HG03342 (cell line): ENCODE measurements at regions not wholly inside any gene's neighbourhood (a gene's known extent, or its start where the extent isn't known, plus 50 kb on each side); places are given as distances from the start of the nearest gene placed in this dataset.

ENCODE experiments used
- ATAC-seq: cut with Tn5 transposase; IDR thresholded peaks from one replicate; pipeline ENCODE4 v1.9.1; 2021; ENCODE audit warnings: mild to moderate bottlenecking, moderate library complexity; ENCODE audit not compliant: unreplicated experiment

DNA sequence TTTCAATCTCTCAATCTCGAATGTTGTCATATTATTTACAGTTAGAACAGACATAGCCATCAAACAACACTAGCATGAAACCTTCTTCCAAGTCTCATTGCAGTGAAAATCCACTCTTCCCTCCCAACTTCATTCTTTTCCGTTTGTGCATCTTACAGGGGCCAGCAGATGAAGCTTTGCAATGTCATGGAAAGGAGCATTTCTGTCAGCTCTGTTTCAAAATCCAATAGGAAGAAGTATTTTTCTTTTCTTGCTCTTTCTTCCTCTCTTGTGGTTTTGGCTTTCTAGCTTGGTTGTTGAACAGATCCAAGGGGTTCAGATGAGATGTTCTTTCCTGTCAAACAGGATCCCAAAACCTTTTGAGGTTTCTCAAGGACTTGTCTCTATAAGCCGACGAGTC is 416.6 kb downstream of the AEBP2 start:
- ATAC-seq, result no peak

DNA sequence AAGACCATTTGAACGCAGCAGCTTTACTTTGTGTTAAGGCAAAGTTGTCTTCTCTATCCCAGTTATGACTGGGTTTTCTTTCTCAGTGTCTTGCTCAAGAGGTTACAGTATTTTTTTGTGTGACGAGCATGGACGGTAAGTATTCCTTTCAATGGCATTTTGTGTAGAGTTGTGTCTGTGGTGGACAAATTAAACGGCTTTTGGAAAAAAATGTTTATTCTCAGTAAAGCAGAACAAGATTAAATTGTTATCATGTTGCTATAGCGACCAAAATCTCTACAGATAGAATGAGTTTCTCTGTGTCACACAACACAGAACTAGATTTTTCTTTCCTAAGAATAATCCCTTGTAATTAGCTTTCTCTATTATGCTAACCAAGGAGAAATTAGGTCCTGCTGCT is 417.1 kb downstream of the AEBP2 start:
- ATAC-seq, result no peak

- ATAC-seq, result no peak
Measured at GRCh38 chr12:19857204-19857603, 417.9 kb downstream of the AEBP2 start.

GRCh38 chr12:19867151-19867550 is 427.9 kb downstream of the AEBP2 start:
- ATAC-seq, result no peak

- no peak for ATAC-seq
Measured at GRCh38 chr12:19867970-19868369, 428.7 kb downstream of the AEBP2 start.

DNA sequence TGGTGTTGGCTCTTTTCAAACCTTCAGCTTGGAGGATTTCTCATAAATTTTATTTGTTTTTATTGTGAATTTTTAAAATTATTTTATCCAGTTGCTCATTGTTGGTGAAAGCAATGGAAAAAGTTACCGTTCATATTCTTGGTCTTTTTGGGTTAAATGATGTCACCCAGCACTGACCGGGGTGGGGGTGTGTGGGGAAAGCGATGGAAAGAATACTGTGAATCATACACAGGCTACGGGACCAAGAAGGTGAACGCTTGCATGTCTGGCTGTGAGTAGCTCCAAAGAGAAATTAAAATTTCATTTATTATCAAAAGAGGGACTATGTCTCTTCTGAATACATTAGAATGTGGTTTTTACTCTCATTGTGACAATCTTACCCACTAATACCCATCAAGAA is 430.1 kb downstream of the AEBP2 start:
- ATAC-seq, result no peak

DNA sequence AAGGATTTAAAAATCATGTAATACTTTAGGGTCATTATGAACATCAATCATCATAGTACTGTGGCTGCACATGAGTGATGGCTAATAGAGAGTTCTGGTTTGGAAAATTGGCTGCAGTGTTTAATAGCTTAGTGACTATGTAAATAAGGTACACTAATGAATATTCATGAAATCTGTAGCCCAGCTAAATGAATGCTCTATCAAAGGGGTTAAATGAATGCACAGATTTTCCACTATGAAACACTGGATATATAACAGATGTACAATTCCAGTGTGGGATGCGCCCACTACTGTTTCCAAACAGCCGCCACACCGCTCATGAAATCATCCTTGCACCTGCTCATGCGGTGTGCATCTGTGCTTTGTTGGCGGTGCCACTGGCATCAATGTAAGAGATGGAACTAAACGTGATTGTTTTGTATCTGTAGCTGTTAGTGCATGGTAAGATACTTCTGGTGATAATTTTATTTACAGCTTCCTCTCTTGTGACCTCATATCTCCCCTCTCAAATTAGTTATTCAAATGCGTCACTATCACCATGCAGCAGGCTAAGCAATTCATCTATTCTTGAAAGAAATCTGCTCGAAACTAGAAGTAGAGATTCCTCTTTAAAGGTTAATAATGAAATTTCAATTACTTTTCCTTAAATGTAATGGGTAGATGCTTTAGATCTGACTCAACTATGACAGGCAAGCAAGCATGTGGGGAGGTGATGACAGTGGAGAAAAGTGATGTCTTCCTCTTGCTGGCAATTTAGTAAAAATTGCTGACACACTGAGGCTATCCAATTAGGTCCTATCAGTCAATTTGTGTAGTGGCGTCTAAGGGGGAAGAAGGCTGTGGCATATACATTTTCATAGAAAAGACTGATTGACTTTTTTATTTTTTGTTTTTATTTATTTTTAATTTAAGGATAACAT is 433.6 kb downstream of the AEBP2 start:
- no peak for ATAC-seq

DNA sequence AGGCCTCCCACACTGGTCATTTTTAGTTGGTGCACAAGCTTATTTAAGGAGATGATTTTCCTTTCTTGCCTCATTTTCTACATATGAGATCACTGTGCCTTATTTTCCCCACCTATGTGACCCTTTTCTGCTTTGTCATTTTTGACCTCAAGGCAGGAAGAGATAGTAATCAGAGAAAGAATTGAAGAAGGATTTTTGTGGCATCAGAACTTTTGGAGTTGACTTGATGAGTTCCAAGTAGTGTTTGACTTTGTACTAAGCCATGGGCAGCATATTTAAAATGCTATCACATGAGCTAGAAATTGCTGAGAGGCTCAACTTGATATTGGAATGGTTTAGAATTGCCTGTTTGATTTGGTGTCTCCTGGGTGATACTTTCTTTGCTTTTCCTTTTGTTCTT is 440.8 kb downstream of the AEBP2 start:
- no peak for ATAC-seq

- ATAC-seq, result no peak
Measured at GRCh38 chr12:19880721-19881120, 441.4 kb downstream of the AEBP2 start.

- no peak for ATAC-seq
Measured at GRCh38 chr12:19882346-19882745, 443.1 kb downstream of the AEBP2 start.

DNA sequence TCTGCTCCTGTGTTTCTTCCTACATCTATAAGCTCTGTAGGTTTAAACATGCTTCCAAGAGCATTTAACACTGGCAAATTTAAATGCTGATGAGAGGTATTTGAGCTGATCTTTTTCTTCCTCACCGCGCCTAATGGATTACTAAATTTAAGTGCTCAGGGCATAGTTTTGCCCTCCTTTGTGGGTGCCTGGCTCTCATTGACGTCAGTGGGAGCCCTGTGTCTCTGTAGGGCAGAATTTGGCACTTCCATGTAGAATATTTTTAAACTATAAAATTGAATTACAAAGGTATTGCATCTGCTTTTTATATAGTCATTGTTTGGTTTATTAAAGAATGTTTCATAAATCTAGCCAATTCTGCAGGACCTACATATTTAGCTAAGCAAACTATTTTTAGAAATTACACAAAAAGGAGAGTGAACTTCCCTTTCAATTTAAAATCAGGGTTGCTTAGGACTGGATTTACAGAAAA is 444.8 kb downstream of the AEBP2 start:
- ATAC-seq, result no peak

DNA sequence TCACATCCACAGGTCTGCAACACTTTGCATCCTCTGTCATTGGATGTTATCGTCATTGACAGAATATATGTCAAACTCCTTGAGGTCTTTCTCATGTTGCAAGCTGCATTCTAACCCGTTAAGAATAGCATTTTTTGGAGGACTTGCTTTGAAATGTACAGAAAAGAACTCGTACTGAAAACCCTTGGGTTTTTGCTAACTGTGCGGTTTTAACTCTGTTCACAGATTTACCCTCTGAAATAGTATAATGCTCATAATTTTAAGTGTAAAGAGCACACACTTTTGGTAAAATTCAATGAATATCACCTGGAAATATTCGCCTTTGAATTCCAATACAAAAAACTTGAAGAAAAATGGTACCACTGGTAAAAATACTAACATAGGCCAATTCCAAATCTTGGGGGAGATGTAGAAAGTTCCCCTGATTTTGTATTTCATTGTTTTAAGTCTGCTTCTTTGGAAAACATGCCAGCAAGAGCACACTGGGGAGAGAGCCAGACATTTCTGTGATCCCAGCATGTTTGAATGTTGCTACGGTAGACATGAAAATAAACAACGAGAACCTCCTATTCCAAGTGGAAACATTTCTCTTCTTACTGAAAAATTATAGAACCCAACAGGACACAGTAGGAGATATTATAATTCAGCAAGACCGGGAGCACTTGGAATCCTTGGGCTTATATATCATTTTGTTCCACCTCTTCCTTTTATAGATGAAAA is 446.0 kb downstream of the AEBP2 start:
- ATAC-seq, result no peak

DNA sequence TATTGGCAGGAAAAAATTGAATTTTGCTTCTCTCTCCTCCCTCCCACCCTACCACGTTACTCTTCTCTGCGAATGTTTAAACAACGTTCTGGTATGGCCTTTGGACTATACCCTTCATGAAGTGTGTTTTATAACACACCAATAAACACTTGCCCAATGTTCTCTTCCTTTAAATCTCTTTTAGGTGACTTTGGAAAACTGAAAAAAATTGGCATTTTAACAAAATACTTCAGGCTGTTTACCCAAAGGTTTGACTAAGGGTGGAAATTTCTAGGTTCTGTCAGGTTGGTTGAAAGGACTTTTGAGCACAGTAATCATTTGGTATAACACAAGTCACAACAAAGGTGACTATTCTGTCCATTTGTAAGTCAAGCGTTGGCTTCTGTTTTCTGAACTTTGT is 446.8 kb downstream of the AEBP2 start:
- no peak for ATAC-seq

DNA sequence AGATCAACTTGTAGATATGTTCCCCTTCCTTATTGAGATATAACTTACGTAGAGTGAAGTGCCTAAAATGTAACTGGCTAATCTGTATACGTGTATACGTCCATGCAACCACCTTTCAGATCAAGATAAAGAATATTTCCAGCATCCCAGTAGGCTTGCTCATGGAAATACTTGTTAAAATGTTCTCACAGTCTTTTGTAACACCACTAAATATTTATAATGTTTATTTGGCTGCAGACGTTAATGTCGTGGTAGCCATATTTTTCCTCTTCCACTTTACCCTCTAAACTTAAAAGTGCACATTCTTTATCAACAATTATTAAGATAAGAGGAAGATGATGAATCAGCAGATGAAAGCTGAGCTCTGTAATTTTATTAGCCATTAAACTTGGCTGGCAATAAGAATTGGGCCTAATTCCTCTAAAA is 447.4 kb downstream of the AEBP2 start:
- no peak for ATAC-seq

- no peak for ATAC-seq
Measured at GRCh38 chr12:19890024-19890423, 450.7 kb downstream of the AEBP2 start.

- ATAC-seq, result no peak
Measured at GRCh38 chr12:19891936-19892591, 452.8 kb downstream of the AEBP2 start.

- ATAC-seq, result no peak
Measured at GRCh38 chr12:19893514-19893913, 454.2 kb downstream of the AEBP2 start.

GRCh38 chr12:19894050-19894449 is 454.8 kb downstream of the AEBP2 start:
- ATAC-seq, result no peak

DNA sequence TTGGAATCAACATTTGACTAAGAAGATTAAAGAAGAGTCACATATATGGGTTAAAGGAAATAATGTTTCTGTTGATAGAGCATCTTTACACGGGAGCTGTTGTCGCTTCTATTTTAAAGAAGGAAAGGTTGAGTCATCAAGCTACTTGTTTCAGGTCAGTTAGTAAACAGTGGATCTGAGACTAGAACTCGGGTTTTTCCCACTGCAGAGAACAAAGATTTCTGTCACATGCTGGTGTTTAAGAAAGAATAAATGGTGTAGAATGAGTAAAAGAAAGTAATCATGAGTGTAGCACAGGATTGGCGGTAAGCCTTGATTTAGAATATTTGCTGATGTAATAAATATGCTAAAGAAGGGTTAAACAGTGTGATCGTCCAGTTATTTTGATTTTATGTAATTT is 455.5 kb downstream of the AEBP2 start:
- peak; percentile 87 for ATAC-seq

- ATAC-seq, result no peak
Measured at GRCh38 chr12:19895246-19896020, 456.1 kb downstream of the AEBP2 start.

- ATAC-seq, result no peak
Measured at GRCh38 chr12:19896041-19896440, 456.7 kb downstream of the AEBP2 start.
